Neural crest cell (in vitro differentiated cells): ENCODE measurements at regions not wholly inside any gene's neighbourhood (a gene's known extent, or its start where the extent isn't known, plus 50 kb on each side); places are given as distances from the start of the nearest gene placed in this dataset.

Experiments
- DNase-seq: peaks from one replicate; pipeline ENCODE4 v3.0.0; 2021; ENCODE audit warnings: low read depth, mixed read lengths, low spot score
- H3K27ac Mint-ChIP-seq: one replicate; pipeline ENCODE4 v1.8.0; 2021; ENCODE audit warnings: mild to moderate bottlenecking, mixed read lengths; ENCODE audit not compliant: unreplicated experiment
- H3K27me3 Mint-ChIP-seq: 2 replicates; pipeline ENCODE4 v1.8.0; 2021; ENCODE audit warnings: low read depth, mild to moderate bottlenecking, mixed read lengths
- H3K36me3 Mint-ChIP-seq: 2 replicates; pipeline ENCODE4 v1.8.0; 2021; ENCODE audit warnings: low read depth, mild to moderate bottlenecking, mixed read lengths
- H3K4me1 Mint-ChIP-seq: 2 replicates; pipeline ENCODE4 v1.8.0; 2021; ENCODE audit warnings: mixed read lengths
- H3K4me3 Mint-ChIP-seq: one replicate; pipeline ENCODE4 v1.8.0; 2021; ENCODE audit warnings: mild to moderate bottlenecking, mixed read lengths
- H3K9me3 Mint-ChIP-seq: 2 replicates; pipeline ENCODE4 v1.8.0; 2021; ENCODE audit warnings: mixed read lengths
- TF ChIP-seq, protein P1 (sequence below): fragments of 200-600 bp; sonication (generic); conservative IDR thresholded peaks from 2 replicates; pipeline ENCODE4 v1.5.0; 2021; ENCODE audit warnings: antibody characterized with exemption, mild to moderate bottlenecking

DNA sequence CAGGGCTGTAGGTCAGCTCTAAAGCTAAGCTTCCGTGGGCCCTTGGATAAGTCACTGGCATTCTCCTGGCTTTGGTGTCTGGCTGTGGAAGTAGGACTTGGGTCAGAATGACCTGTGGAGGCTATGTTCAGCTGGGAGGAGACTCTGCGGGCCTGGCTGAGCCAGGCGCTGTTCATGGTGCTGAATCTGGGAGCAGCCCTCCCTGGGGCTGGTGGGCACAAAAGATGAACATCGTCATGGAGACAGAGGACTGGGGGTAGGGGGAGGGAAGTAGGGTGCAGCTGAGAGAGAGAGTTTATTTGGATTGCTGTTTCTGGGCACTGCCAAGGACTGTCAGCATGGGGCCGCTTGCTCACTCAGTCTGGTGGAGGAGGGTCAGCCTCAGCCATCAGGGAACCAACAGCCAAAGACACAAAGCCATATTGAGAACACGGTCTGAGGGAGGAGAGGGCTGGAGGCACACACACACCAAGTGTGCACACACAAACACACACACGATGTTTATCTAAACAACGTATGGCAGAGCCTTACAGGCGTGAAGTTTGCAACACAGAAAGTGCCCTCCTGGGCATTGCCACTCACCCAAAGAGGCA lies 120.7 kb upstream of the LINGO1 start:
- H3K27ac Mint-ChIP-seq: no peak overlapping the region
- H3K27me3 Mint-ChIP-seq: peaks cover 4% of the 10 kb centered on the region
- no peaks in the 10 kb centered on the region for H3K36me3 Mint-ChIP-seq
- H3K4me1 Mint-ChIP-seq: no peaks in the 10 kb centered on the region
- TF ChIP-seq, protein P1, sequence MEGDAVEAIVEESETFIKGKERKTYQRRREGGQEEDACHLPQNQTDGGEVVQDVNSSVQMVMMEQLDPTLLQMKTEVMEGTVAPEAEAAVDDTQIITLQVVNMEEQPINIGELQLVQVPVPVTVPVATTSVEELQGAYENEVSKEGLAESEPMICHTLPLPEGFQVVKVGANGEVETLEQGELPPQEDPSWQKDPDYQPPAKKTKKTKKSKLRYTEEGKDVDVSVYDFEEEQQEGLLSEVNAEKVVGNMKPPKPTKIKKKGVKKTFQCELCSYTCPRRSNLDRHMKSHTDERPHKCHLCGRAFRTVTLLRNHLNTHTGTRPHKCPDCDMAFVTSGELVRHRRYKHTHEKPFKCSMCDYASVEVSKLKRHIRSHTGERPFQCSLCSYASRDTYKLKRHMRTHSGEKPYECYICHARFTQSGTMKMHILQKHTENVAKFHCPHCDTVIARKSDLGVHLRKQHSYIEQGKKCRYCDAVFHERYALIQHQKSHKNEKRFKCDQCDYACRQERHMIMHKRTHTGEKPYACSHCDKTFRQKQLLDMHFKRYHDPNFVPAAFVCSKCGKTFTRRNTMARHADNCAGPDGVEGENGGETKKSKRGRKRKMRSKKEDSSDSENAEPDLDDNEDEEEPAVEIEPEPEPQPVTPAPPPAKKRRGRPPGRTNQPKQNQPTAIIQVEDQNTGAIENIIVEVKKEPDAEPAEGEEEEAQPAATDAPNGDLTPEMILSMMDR: no peak
- DNase-seq: peak; percentile 73
- H3K9me3 Mint-ChIP-seq: no peaks in the 10 kb centered on the region
- H3K4me3 Mint-ChIP-seq: no peak overlapping the region

DNA sequence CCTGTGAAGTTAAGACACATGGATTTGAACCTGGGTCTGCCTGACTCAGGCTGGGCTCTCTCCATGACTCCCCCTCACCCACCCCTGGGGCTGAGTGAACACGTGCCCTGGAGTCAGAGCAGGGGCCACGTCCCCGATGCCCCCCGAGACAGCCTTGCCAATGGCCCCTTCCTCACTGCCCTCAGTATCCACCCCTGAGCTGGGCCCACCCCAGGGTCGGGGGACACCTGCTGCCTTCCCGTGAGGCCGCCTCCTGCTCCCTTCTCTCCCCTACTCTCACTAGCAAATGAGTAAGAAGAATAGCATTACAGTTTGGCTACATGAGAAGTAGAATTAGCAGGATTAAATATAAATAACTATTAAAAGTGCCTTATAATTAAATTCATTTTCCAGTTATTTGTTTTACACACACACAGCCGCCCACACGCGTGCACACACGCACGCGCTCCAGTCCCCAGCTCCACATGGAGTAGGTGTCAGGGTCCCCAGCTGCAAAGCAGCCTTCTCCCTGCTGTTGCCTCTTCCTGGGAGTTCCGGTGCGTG lies 117.4 kb upstream of the LINGO1 start:
- TF ChIP-seq, protein P1: no peak
- H3K4me1 Mint-ChIP-seq: peaks cover 9% of the 10 kb centered on the region
- no peak for DNase-seq
- peaks cover 4% of the 10 kb centered on the region for H3K27me3 Mint-ChIP-seq
- no peak overlapping the region for H3K4me3 Mint-ChIP-seq
- no peak overlapping the region for H3K27ac Mint-ChIP-seq
- no peaks in the 10 kb centered on the region for H3K9me3 Mint-ChIP-seq
- no peaks in the 10 kb centered on the region for H3K36me3 Mint-ChIP-seq

DNA sequence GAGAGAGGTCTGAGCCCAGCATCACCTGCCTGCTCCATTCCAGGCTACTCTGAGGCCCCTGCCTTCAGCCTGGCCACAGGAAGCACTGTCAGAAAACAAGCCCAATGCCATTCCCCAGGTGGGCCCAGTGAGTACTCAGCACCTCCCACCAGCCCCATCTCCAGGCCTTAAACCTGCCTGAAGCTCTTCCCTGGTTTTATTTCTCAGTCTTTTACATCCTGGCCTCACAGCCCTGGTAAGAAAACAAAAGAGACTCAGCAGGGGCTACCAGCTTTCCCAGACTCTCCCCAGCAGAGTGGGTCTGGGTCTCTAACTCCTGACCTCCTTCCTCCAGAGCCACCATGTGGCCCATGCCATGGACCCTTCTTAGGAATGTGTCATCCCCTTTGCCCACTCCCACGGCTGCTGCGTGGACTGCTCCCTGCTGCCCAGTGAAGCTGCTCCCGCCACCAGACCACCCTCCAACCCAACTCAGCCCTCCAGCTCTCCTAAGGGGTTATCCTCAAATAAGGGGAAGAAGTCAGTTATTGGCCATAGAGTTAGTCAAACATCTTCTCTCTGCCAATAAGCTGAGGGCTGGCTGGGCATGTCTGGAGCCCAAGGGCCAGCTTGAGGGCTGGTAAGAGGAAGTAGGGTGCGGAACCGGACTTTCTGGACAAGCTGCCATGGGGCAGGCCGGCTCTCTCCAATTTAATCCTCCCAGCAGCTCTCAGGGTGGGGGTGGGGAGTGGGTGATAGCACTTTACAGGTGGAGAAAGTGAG lies 116.7 kb upstream of the LINGO1 start:
- Mint-ChIP-seq H3K4me1 (peaks cover 9% of the 10 kb centered on the region), H3K36me3 (no peaks in the 10 kb centered on the region), H3K27ac (no peak overlapping the region), H3K27me3 (peaks cover 4% of the 10 kb centered on the region), H3K9me3 (no peaks in the 10 kb centered on the region), H3K4me3 (no peak overlapping the region)
- no peak for DNase-seq
- TF ChIP-seq, protein P1: no peak

DNA sequence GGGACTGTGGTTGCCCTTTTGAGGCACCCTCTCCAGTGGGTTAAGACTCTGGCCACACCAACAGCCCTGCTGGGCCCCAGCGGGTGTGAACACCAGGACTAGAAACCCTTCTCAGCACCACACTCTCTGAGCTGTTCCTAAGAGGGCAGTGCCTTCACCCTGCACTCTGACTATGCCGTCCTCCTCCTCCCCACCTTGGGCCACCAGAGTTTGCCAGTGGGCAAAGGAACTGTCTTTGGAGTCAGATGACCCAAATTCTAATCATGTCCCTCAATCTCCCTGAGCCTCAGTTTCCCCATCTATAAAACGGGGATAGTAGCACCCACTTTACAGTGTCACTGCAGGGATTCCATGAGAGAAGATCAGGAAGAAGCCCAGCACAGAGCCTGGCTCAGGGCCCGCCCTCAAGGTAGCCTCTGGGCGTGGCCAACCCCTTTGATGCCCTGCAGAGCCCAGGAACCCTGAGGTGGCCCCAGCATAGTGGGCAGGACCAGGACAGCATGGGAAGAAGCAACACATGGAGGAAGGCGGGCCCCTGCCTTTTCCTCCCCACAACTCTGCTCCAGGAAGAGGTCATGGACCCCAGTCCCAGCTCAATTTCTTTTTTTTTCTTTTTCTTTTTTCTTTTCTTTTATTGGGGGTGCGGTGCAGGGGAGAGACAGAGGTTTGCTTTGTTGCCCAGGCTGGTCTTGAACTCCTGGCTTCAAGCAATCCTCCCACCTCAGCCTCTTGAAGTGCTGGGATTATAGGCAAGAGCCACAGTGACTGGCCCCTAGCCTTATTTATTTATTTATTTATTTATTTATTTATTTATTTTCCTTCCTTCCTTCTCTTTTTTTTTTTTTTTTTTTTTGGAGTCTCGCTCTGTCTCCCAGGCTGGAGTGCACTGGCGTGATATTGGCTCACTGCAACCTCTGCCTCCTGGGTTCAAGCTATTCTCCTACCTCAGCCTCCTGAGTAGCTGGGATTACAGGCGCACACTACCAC lies 115.7 kb upstream of the LINGO1 start:
- TF ChIP-seq, protein P1: no peak
- peaks cover 4% of the 10 kb centered on the region for H3K27me3 Mint-ChIP-seq
- H3K27ac Mint-ChIP-seq: no peak overlapping the region
- H3K9me3 Mint-ChIP-seq: no peaks in the 10 kb centered on the region
- H3K36me3 Mint-ChIP-seq: no peaks in the 10 kb centered on the region
- no peak overlapping the region for H3K4me3 Mint-ChIP-seq
- H3K4me1 Mint-ChIP-seq: peaks cover 9% of the 10 kb centered on the region
- no peak for DNase-seq
